HepG2 (cell line): ENCODE measurements at regions not wholly inside any gene's neighbourhood (a gene's known extent, or its start where the extent isn't known, plus 50 kb on each side); places are given as distances from the start of the nearest gene placed in this dataset.
A peak's percentile ranks its signal among the peaks of the same experiment; 100 is the strongest.

Experiments
- ATAC-seq: fragments of 200-7000 bp; cut with Tn5 transposase; 3 replicates; pipeline ENCODE4 v1.9.1; 2020; ENCODE audit warnings: mild to moderate bottlenecking, moderate library complexity
- BruUV-seq: library from RNA; stranded (reverse); fragments of 400-500 nt; replicated peaks from 2 replicates; lab custom pipeline; 2021; lab: Mats Ljungman, UMichigan
- CTCF ChIA-PET: fragments of 300-600 bp; formaldehyde crosslinking; extraction: SDS; loops from one replicate; lab custom pipeline; 2021; ENCODE audit warnings: low total read pairs, inconsistent platforms, low intra/inter-chr PET ratio; lab: Yijun Ruan, JAX
- POLR2A ChIA-PET: fragments of 350-600 bp; sonication (Branson Sonifier 250); formaldehyde crosslinking; loops from one replicate; lab custom pipeline; 2020; ENCODE audit warnings: antibody characterized with exemption, inconsistent platforms; lab: Yijun Ruan, JAX
- DNase-seq: peaks from one replicate; pipeline ENCODE4 v3.0.0-alpha.2; 2015; ENCODE audit warnings: low spot score
- FAIRE-seq: peaks from 3 replicates; lab custom pipeline; 2011; peaks lifted over from hg19 to GRCh38; lab: Jason Lieb, UNC
- H2AFZ ChIP-seq: one replicate; pipeline ENCODE4 v1.6.1; 2011; ENCODE audit warnings: low read length, inconsistent platforms
- H3K27ac ChIP-seq: fragments of 300-600 bp; 3 replicates; pipeline ENCODE4 v1.8.0; 2011; ENCODE audit warnings: mixed run types, mild to moderate bottlenecking, mixed read lengths, low read length, inconsistent platforms; ENCODE audit not compliant: insufficient read depth; ENCODE audit errors: extremely low read length
- H3K27me3 ChIP-seq, 2 experiments: fragments of 200-600 bp in 1 of 2; 2 replicates in 1 of 2; 3 replicates in 1 of 2; pipeline versions ENCODE4 v1.6.0 to v1.8.0; 2011; ENCODE audit warnings: low read length in 2 of 2, mild to moderate bottlenecking in 2 of 2, moderate library complexity in 2 of 2, inconsistent platforms in 1 of 2; ENCODE audit not compliant: insufficient read depth in 2 of 2, control insufficient read depth in 1 of 2
- H3K36me3 ChIP-seq, 2 experiments: fragments of 200-600 bp in 1 of 2; replicated peaks in 1 of 2; 2 replicates in 1 of 2; 3 replicates in 1 of 2; pipeline versions ENCODE4 v1.5.1 to v1.8.0; 2011; ENCODE audit warnings: low read length in 2 of 2, inconsistent platforms in 1 of 2; ENCODE audit not compliant: insufficient read depth in 2 of 2, control insufficient read depth in 1 of 2
- H3K4me1 ChIP-seq: 2 replicates; pipeline ENCODE4 v1.5.1; 2012; ENCODE audit warnings: low read length, inconsistent platforms; ENCODE audit not compliant: insufficient read depth
- H3K4me2 ChIP-seq: 2 replicates; pipeline ENCODE4 v1.6.0; 2011; ENCODE audit warnings: low read depth, low read length, inconsistent platforms
- H3K4me3 ChIP-seq, 3 experiments: fragments of 200-600 bp in 1 of 3; sonication (generic), shearing (Covaris generic) in 1 of 3; replicated peaks in 1 of 3; 2 replicates each; pipeline ENCODE4 v1.5.1; 2011 to 2016; ENCODE audit warnings: low read length in 3 of 3, inconsistent platforms in 2 of 3, low read depth in 2 of 3, mild to moderate bottlenecking in 2 of 3, control low read depth in 1 of 3, mixed read lengths in 1 of 3; ENCODE audit not compliant: insufficient read depth in 1 of 3
- H3K79me2 ChIP-seq: one replicate; pipeline ENCODE4 v1.6.1; 2011; ENCODE audit warnings: low read length, inconsistent platforms; ENCODE audit not compliant: insufficient read depth
- H3K9ac ChIP-seq: 2 replicates; pipeline ENCODE4 v1.6.0; 2011; ENCODE audit warnings: mild to moderate bottlenecking, low read depth, low read length, inconsistent platforms; ENCODE audit not compliant: insufficient read depth
- H3K9me3 ChIP-seq: 2 replicates; pipeline ENCODE4 v1.5.1; 2012; ENCODE audit warnings: mild to moderate bottlenecking, low read length
- H4K20me1 ChIP-seq: 2 replicates; pipeline ENCODE4 v1.6.0; 2011; ENCODE audit warnings: inconsistent platforms, mild to moderate bottlenecking, low read length, moderate library complexity; ENCODE audit not compliant: insufficient read depth
- SOX6 ChIP-seq, 2 experiments: fragments of 450-650 bp in 1 of 2; sonication (generic) in 1 of 2; formaldehyde crosslinking in 1 of 2; IDR thresholded peaks; 2 replicates each; pipeline versions ENCODE4 v1.4.0 to v1.6.1; 2017 to 2020; ENCODE audit warnings: antibody characterized with exemption in 1 of 2, mild to moderate bottlenecking in 1 of 2, missing genetic modification reagents in 1 of 2
- ZFP62 ChIP-seq: sonication (generic); formaldehyde crosslinking; IDR thresholded peaks from 2 replicates; pipeline ENCODE4 v1.4.0; 2020; ENCODE audit warnings: missing genetic modification reagents
- ZNF3 ChIP-seq: IDR thresholded peaks from 2 replicates; pipeline ENCODE4 v1.7.0; 2017; ENCODE audit warnings: inconsistent platforms
- ZNF672 ChIP-seq: sonication (generic); formaldehyde crosslinking; IDR thresholded peaks from 2 replicates; pipeline ENCODE4 v1.8.1; 2022; ENCODE audit warnings: missing genetic modification reagents
- ZNF768 ChIP-seq: sonication (generic); formaldehyde crosslinking; IDR thresholded peaks from 2 replicates; pipeline ENCODE4 v1.4.0; 2020; ENCODE audit warnings: missing genetic modification reagents
- ZNF839 ChIP-seq: sonication (generic); formaldehyde crosslinking; IDR thresholded peaks from 2 replicates; pipeline ENCODE4 v1.4.0; 2020; ENCODE audit warnings: missing genetic modification reagents, mild to moderate bottlenecking, borderline replicate concordance
- WGBS: methylation state at CpG from one replicate; pipeline ENCODE4 v1.1.6; 2017; ENCODE audit warnings: low lambda C conversion rate; 5-methylcytosine and 5-hydroxymethylcytosine counted together
- in situ Hi-C: cut with HindIII; loops from 2 replicates; pipeline ENCODE4 v1.10.0; 2017; ENCODE audit warnings: low pct_unique_long_range_greater_than_20kb; ENCODE audit not compliant: extremely low pct_ligation_motif_present
- intact Hi-C: fragments of 100-400 bp; cut with micrococcal nuclease; formaldehyde crosslinking; loops from one replicate; pipeline ENCODE4 v1.10.0; 2022; ENCODE audit not compliant: unreplicated experiment
- TF ChIP-seq, protein P1 (sequence below): sonication (generic); formaldehyde crosslinking; IDR thresholded peaks from 2 replicates; pipeline ENCODE4 v1.8.0; 2023; ENCODE audit warnings: mild to moderate bottlenecking, missing genetic modification reagents

DNA sequence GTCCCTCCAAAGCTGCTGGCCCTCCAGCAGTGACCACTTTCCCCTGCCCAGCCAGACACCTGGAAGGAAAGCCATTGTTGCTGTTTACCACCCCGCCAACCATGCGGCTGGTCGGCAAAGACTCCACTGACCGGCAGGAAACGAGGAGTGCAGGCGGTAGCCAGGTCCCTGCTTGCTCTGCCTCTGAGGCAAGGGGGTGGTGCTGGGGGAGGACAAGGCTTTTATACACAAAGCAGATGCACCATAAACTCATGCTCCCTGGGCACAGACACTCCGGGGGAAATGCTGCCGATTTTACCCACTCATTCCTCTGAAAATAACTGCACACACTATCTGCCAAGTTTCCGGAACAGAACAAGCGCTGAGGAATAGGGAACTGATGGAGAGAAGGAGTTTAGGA, 62.8 kb upstream of the GRIN2A start (continued):
- 0 out of 2 replicates have a peak, but pooled peaks have one; percentile 28 for TF ChIP-seq ZNF839 (CRISPR knock-in tag)

DNA sequence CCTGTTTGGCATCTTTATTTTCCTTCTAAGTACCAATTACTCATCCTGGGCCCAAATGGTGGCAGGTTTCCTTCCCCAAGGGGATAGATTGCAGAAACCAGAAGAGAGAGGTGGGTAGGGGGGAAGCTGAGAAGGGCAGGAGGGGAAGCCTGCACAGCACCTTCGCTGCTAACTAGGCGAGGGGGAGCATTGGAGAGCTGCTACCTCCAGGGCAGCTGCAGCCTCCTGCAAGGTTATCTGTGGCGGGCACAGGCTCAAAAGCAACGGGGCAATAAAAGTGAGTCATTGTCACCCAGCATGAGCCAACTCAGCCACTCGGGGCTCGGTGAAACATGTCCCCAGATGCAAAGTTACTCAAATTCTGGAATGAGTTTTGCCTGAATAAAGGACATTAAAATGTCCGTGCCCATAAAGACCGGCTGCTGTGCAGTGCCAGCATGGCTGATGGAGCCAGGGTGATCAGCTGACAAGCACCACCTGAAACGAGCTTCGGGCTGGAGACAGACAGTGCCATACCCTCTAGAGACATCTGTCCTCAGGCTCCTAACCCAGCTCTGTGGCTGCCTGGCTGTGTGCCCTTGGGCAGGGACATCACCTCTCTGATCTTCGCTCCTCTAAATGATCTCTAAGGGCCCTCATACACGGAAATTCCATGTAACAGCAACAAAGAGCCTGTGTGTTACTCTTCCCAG, 68.1 kb upstream of the GRIN2A start:
- intact Hi-C loops, result no loop called here
- Histone ChIP-seq H4K20me1 (no peaks in the 10 kb centered on the region), H2AFZ (no peak overlapping the region), H3K36me3 (no peaks in the 10 kb centered on the region), H3K27ac (no peak overlapping the region), H3K79me2 (no peaks in the 10 kb centered on the region), H3K9ac (no peak overlapping the region), H3K4me3 (no peak overlapping the region), H3K4me1 (no peaks in the 10 kb centered on the region), H3K4me2 (no peak overlapping the region), H3K9me3 (no peaks in the 10 kb centered on the region), H3K27me3 (peaks cover 0 to 20% of the 10 kb centered on the region in 2 experiments; a peak in 2 of 5 replicates)
- CTCF ChIA-PET, result no interaction called here
- in situ Hi-C loops, result no loop called here
- TF ChIP-seq ZFP62 (CRISPR knock-in tag), result no peak
- TF ChIP-seq, protein P1, sequence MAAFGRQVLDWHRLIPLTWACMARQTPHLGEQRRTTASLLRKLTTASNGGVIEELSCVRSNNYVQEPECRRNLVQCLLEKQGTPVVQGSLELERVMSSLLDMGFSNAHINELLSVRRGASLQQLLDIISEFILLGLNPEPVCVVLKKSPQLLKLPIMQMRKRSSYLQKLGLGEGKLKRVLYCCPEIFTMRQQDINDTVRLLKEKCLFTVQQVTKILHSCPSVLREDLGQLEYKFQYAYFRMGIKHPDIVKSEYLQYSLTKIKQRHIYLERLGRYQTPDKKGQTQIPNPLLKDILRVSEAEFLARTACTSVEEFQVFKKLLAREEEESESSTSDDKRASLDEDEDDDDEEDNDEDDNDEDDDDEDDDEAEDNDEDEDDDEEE (CRISPR knock-in tag), result 0 out of 2 replicates have a peak, but pooled peaks have one; percentile 61
- TF ChIP-seq ZNF3 (CRISPR knock-in tag), result 0 out of 2 replicates have a peak, but pooled peaks have one; percentile 6
- peak; percentile 96 for TF ChIP-seq ZNF768 (CRISPR knock-in tag)
- no TSS peak for BruUV-seq
- 29% methylated on average over 12 of the region's 12 CpGs for WGBS
- ATAC-seq (no peak), FAIRE-seq (no peak), DNase-seq (no peak)
- POLR2A ChIA-PET, result interaction anchor here (1.1 kb wide), 1 partner anchor 135 kb away, joined by 3 read pairs; the partner anchor contains the start of gene ATF7IP2

DNA sequence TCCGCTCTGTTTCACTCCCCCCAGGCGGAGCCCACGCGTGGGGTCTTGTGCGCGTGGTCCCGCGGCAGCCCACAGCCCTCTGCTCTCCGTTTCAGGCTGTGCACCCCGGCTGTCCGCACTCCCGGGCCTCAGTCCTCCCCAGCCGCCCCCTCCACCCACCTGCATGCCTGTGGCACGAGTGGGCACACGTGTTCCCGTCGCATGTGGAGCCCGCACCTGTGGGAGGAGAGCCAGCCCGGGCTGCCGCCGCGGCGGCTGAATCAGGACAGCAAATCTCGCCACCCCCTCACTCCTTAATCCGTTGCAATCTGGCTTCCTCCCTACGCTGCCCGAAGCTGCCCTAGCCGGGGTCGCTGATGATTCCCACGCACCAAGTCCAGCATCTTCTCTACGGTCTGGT, 69.9 kb upstream of the GRIN2A start:
- POLR2A ChIA-PET, result no interaction called here
- no peak overlapping the region for H3K9ac ChIP-seq
- intact Hi-C loops, result no loop called here

More for the DNA sequence above, 69.9 kb upstream of the GRIN2A start:
- Histone ChIP-seq H3K9me3 (no peaks in the 10 kb centered on the region), H3K27ac (no peak overlapping the region), H3K36me3 (no peaks in the 10 kb centered on the region), H3K79me2 (no peaks in the 10 kb centered on the region), H3K4me1 (peaks cover 17% of the 10 kb centered on the region), H4K20me1 (no peaks in the 10 kb centered on the region), H3K4me2 (no peak overlapping the region), H3K27me3 (peaks cover 0 to 19% of the 10 kb centered on the region in 2 experiments; a peak in 2 of 5 replicates), H2AFZ (no peak overlapping the region), H3K4me3 (no peak overlapping the region)
- CTCF ChIA-PET, result no interaction called here
- ATAC-seq, result no peak
- in situ Hi-C loops, result no loop called here
- no peak for DNase-seq
- WGBS, result 69% methylated on average over 31 of the region's 31 CpGs
- FAIRE-seq, result no peak
- no TSS peak for BruUV-seq
- peak; percentile 4; the same call in 1 of the 2 replicates for TF ChIP-seq ZNF768 (CRISPR knock-in tag)
- no peak for TF ChIP-seq SOX6 (IDR thresholded peaks at IDR 0.05)
- TF ChIP-seq SOX6 (CRISPR knock-in tag; IDR thresholded peaks at IDR 0.05), result no peak
- TF ChIP-seq ZNF672, result no peak
